ENCODE measurements at regions not wholly inside any gene's neighbourhood (a gene's known extent, or its start where the extent isn't known, plus 50 kb on each side); places are given as distances from the start of the nearest gene placed in this dataset.

GRCh38 chr16:85338638-85338982 is 226.3 kb upstream of the CIBAR2 start:
- no peak for TF ChIP-seq POLR2A (IDR thresholded peaks at IDR 0.05)
- TF ChIP-seq, protein P1, sequence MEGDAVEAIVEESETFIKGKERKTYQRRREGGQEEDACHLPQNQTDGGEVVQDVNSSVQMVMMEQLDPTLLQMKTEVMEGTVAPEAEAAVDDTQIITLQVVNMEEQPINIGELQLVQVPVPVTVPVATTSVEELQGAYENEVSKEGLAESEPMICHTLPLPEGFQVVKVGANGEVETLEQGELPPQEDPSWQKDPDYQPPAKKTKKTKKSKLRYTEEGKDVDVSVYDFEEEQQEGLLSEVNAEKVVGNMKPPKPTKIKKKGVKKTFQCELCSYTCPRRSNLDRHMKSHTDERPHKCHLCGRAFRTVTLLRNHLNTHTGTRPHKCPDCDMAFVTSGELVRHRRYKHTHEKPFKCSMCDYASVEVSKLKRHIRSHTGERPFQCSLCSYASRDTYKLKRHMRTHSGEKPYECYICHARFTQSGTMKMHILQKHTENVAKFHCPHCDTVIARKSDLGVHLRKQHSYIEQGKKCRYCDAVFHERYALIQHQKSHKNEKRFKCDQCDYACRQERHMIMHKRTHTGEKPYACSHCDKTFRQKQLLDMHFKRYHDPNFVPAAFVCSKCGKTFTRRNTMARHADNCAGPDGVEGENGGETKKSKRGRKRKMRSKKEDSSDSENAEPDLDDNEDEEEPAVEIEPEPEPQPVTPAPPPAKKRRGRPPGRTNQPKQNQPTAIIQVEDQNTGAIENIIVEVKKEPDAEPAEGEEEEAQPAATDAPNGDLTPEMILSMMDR (IDR thresholded peaks at IDR 0.05): no peak
- peaks cover 0 to 14% of the 10 kb centered on the region in 2 donors for H3K4me1 ChIP-seq (replicated peaks in 1 of 2)
- H3K27ac ChIP-seq: no peak overlapping the region
- no peak for DNase-seq
- H3K36me3 ChIP-seq (replicated peaks in 1 of 2): no peaks in the 10 kb centered on the region
- 86 to 94% (median 89%) methylated on average over 12 to 15 of the region's 15 CpGs for WGBS, 4 donors
- no peaks in the 10 kb centered on the region for H3K9me3 ChIP-seq (replicated peaks in 1 of 3)
- intact Hi-C loops (cut with DNase I): no loop called here
- H3K4me3 ChIP-seq: no peak overlapping the region
- no peaks in the 10 kb centered on the region for H3K27me3 ChIP-seq

DNA sequence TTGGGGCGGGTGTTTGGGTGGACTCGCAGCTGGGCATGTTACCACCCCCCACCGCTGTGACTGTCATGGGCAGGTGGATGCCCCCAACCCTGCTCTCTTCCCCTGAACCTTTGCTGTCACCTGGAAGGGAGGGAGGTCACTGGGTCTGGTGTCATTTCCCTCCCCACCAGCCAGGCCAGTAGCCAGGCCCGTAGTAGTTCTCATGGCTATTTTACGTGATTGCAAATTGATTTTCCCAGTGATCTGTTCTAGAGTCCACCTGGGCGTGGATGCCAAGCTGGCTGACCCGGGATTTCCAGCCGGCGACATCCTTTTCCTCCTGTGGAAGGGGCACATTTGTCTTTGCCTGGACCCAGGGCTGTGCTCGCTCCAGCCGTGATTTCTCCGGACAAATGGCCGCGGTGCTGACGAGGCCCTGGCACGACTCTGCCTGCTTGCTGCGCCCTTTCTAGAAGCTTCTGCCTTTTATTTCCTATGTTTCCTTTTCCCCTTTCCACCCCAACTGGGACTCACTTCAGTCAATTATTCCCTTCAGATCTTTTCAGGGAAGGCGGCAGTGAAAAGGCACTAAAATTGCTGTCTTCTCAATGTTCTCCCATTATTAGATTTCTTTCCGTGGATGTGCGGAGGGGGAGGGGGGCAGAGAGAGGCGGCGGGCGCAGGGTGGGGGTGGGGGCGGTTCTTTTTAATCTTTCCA is 226.9 kb upstream of the CIBAR2 start:
- WGBS, 4 donors: 77 to 86% (median 81%) methylated on average over 24 of the region's 24 CpGs
- Histone ChIP-seq H3K36me3 (replicated peaks in 1 of 2) (no peaks in the 10 kb centered on the region), H3K27ac (peak overlapping the region in 1 of 5 donors; percentile 21), H3K4me1 (replicated peaks in 1 of 2) (peaks cover 0 to 13% of the 10 kb centered on the region in 2 donors), H3K4me3 (no peak overlapping the region), H3K9me3 (replicated peaks in 1 of 3) (no peaks in the 10 kb centered on the region), H3K27me3 (no peaks in the 10 kb centered on the region)
- intact Hi-C loops (cut with DNase I): no loop called here
- TF ChIP-seq, protein P1 (IDR thresholded peaks at IDR 0.05): no peak
- TF ChIP-seq POLR2A (IDR thresholded peaks at IDR 0.05): no peak
- no peak for DNase-seq

- no peak overlapping the region for H3K27ac ChIP-seq
- TF ChIP-seq, protein P1 (IDR thresholded peaks at IDR 0.05): no peak
- no peak for TF ChIP-seq POLR2A (IDR thresholded peaks at IDR 0.05)
- no peaks in the 10 kb centered on the region for H3K27me3 ChIP-seq
- intact Hi-C loops (cut with DNase I): no loop called here
- H3K9me3 ChIP-seq (replicated peaks in 1 of 3): no peaks in the 10 kb centered on the region
- no peak overlapping the region for H3K4me3 ChIP-seq
- WGBS, 4 donors: 83 to 90% (median 86%) methylated on average over 10 to 19 of the region's 19 CpGs
- H3K4me1 ChIP-seq (replicated peaks in 1 of 2): no peaks in the 10 kb centered on the region
- H3K36me3 ChIP-seq (replicated peaks in 1 of 2): no peaks in the 10 kb centered on the region
- no peak for DNase-seq
These were observed 229.9 kb upstream of the CIBAR2 start for GRCh38 chr16:85341972-85342695.

- Histone ChIP-seq H3K9me3 (replicated peaks in 1 of 3) (no peaks in the 10 kb centered on the region), H3K4me3 (no peak overlapping the region), H3K4me1 (replicated peaks in 1 of 2) (no peaks in the 10 kb centered on the region), H3K27me3 (no peaks in the 10 kb centered on the region), H3K36me3 (replicated peaks in 1 of 2) (no peaks in the 10 kb centered on the region), H3K27ac (no peak overlapping the region)
- no peak for DNase-seq
- WGBS, 4 donors: 89 to 93% (median 91%) methylated on average over 13 to 17 of the region's 17 CpGs
- intact Hi-C loops (cut with DNase I): no loop called here
- no peak for TF ChIP-seq POLR2A (IDR thresholded peaks at IDR 0.05)
These were observed 232.3 kb upstream of the CIBAR2 start for GRCh38 chr16:85344502-85345128.
